ENCODE measurements at regions not wholly inside any gene's neighbourhood (a gene's known extent, or its start where the extent isn't known, plus 50 kb on each side); places are given as distances from the start of the nearest gene placed in this dataset.

GRCh38 chr7:21218155-21218554 is 209.7 kb upstream of the SP4 start:
- no peak for DNase-seq (ENCODE audit: low read depth)

GRCh38 chr7:21221130-21221529 is 206.8 kb upstream of the SP4 start:
- no peak for DNase-seq (ENCODE audit: low read depth)

- no peak for DNase-seq (ENCODE audit: low read depth)
Measured at GRCh38 chr7:21238400-21239116, 189.3 kb upstream of the SP4 start.

GRCh38 chr7:21243265-21243664 is 184.6 kb upstream of the SP4 start:
- no peak for DNase-seq (ENCODE audit: low read depth)

GRCh38 chr7:21251151-21251800 is 176.6 kb upstream of the SP4 start:
- DNase-seq (ENCODE audit: low read depth), result no peak

- peak; percentile 61 for DNase-seq (ENCODE audit: low read depth)
Measured at GRCh38 chr7:21253740-21254687, 173.9 kb upstream of the SP4 start.

- peak; percentile 41 for DNase-seq (ENCODE audit: low read depth)
Measured at GRCh38 chr7:21256310-21256877, 171.5 kb upstream of the SP4 start.

- no peak for DNase-seq (ENCODE audit: low read depth)
Measured at GRCh38 chr7:21260939-21261338, 166.9 kb upstream of the SP4 start.

- peak; percentile 50 for DNase-seq (ENCODE audit: low read depth)
Measured at GRCh38 chr7:21261627-21262594, 166.0 kb upstream of the SP4 start.

GRCh38 chr7:21269021-21269420 is 158.9 kb upstream of the SP4 start:
- no peak for DNase-seq (ENCODE audit: low read depth)

GRCh38 chr7:21276471-21277035 is 151.3 kb upstream of the SP4 start:
- DNase-seq (ENCODE audit: low read depth), result no peak

- no peak for DNase-seq (ENCODE audit: low read depth)
Measured at GRCh38 chr7:21278944-21279343, 148.9 kb upstream of the SP4 start.

- DNase-seq (ENCODE audit: low read depth), result no peak
Measured at GRCh38 chr7:21281193-21281592, 146.7 kb upstream of the SP4 start.

- DNase-seq (ENCODE audit: low read depth), result no peak
Measured at GRCh38 chr7:21293771-21294170, 134.1 kb upstream of the SP4 start.

GRCh38 chr7:21299766-21300165 is 128.1 kb upstream of the SP4 start:
- no peak for DNase-seq (ENCODE audit: low read depth)

GRCh38 chr7:21300692-21301091 is 127.2 kb upstream of the SP4 start:
- no peak for DNase-seq (ENCODE audit: low read depth)

- no peak for DNase-seq (ENCODE audit: low read depth)
Measured at GRCh38 chr7:21304808-21305375, 123.0 kb upstream of the SP4 start.

GRCh38 chr7:21305455-21306235 is 122.2 kb upstream of the SP4 start:
- no peak for DNase-seq (ENCODE audit: low read depth)

- peak; percentile 17 for DNase-seq (ENCODE audit: low read depth)
Measured at GRCh38 chr7:21314954-21315353, 112.9 kb upstream of the SP4 start.

All from iris pigment epithelial cell (primary cell).